GM12875 (cell line): ENCODE measurements at regions not wholly inside any gene's neighbourhood (a gene's known extent, or its start where the extent isn't known, plus 50 kb on each side); places are given as distances from the start of the nearest gene placed in this dataset.

Source experiments
- H3K4me3 ChIP-seq: one replicate; pipeline ENCODE4 v1.5.1; 2011; ENCODE audit warnings: low read depth, low read length, control low read depth
- TF ChIP-seq, protein P1 (sequence below): IDR thresholded peaks from 2 replicates; pipeline ENCODE4 v1.5.1; 2011; ENCODE audit warnings: low read depth, mild to moderate bottlenecking, control low read depth, inconsistent platforms, low read length, moderate library complexity, borderline replicate concordance; ENCODE audit not compliant: insufficient read depth

DNA sequence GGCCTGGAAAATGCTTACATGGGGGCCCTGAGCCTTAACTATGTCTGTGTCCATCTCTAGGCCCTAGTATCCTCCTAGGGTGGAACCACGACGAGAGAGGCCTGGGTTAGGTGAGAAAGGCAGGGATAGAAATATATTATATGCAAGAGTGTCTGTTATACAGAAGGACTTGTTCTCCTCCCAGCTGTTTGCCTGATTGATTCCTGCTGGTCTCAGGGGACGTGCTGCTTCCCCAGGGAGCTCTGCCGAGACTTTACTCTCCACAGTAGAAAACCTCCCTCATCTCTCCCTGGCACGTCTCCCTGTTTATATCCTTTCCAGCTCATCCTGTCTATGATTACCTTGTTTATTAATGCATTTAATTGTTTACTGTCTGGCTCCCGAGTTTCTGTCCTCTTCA lies 132.6 kb downstream of the MIAT start:
- no peak overlapping the region for H3K4me3 ChIP-seq
- TF ChIP-seq, protein P1, sequence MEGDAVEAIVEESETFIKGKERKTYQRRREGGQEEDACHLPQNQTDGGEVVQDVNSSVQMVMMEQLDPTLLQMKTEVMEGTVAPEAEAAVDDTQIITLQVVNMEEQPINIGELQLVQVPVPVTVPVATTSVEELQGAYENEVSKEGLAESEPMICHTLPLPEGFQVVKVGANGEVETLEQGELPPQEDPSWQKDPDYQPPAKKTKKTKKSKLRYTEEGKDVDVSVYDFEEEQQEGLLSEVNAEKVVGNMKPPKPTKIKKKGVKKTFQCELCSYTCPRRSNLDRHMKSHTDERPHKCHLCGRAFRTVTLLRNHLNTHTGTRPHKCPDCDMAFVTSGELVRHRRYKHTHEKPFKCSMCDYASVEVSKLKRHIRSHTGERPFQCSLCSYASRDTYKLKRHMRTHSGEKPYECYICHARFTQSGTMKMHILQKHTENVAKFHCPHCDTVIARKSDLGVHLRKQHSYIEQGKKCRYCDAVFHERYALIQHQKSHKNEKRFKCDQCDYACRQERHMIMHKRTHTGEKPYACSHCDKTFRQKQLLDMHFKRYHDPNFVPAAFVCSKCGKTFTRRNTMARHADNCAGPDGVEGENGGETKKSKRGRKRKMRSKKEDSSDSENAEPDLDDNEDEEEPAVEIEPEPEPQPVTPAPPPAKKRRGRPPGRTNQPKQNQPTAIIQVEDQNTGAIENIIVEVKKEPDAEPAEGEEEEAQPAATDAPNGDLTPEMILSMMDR = no peak

DNA sequence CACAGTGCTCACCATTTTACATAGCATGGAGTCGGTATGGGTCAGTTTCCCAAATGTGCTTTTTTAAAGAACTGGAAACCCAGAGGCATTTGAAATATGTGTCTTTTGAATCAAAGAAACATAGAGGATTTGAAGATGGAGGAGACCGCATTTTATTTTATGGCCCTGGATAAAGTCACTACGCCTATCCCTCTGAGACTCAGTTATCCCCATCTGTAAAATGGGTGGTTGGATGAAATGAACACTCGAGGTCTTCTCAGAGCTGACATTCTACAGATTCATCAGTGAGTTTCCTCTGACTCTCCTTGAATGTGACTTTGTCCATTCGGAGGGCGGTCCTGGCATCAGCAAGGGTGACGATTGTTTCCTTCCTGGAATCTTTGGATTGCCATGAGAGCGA lies 135.1 kb downstream of the MIAT start:
- H3K4me3 ChIP-seq = no peak overlapping the region
- TF ChIP-seq, protein P1 = no peak

DNA sequence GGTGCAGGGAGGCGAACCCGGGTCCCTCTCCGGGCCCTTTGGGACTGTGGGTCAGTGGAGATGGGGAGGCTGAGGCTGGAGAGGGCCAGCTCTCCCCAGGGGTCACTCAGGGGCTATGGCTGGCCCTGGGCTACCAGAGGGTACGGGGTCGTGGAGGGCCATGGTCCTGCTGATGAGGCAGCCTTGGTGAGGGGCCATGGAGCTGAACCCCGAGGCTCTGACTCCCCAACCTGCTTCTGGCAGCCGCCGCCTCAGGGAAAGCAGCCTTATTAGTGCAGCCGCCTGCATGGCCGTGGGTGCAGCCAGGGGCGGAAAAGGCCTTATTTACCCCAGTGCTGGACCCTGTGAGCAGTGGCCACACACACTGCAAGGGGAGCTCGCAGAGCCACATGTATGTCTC lies 139.4 kb downstream of the MIAT start:
- TF ChIP-seq, protein P1 = no peak
- H3K4me3 ChIP-seq = no peak overlapping the region

DNA sequence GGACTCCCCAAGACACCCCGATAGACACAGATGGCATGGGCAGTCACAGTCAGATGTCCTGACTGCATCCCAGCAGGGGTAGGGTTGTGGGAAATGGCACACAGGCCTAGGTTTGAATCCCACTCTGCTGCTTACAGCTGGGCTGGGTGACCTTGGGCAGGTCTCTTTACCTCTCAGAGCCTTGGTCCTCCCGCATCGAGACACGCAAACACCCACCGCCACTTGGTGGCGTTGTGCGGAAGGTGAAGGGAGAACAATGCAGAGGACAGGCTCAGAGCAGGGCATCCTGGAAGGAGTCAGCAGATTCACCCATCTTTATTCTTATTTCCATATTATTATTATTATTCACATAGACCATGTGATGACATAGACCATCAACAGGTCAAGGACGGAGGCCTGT lies 140.5 kb downstream of the MIAT start:
- TF ChIP-seq, protein P1 = no peak
- no peak overlapping the region for H3K4me3 ChIP-seq

DNA sequence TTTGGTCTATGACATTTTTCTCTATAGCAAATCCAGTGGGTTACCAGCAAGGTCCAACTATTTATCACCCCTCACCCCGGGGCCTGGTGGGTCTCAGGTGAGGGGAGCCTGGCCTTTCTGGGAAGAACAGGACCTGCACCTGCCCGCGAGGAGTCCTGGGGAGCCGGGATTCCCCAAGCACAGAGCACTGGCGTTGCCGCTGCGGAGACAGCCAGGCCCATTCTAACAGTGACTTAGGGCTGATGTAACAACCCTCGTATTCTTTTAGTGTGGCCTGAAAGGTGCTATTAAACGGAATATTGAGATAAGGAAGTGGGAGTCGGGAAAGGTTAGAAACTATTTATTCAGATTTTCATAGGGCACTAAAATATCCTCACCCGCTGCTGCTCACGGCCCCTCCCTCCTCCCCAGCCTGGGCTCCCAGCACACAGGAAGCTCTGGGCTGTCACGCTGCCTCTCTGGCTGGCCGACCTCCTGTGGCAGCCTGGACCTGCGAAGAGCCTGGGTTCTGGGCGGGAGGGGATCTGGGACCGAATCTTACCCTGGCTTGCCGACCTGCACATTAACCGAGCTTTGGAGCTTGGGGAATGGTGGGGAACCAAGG lies 141.2 kb downstream of the MIAT start:
- no peak overlapping the region for H3K4me3 ChIP-seq
- TF ChIP-seq, protein P1 = no peak

DNA sequence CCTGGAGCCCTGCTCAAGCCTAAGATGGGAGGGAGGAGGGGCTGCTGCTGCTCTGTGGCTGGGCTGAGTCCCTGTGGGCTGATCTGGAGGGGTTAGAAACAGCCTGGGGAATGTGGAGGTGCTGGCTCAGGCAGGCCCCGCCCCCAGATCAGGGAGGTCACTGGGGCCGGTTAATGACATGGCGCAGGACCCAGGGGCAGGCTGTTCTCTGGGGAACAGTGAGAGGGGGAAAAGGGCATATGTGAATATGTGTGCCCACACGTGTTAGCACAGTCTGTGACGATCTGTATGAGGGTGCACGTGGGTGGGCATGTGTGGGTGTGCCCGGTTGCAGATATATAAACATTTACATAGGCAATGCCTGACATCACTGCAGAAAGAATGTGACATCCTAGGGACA lies 143.5 kb downstream of the MIAT start:
- H3K4me3 ChIP-seq = no peak overlapping the region
- TF ChIP-seq, protein P1 = no peak

DNA sequence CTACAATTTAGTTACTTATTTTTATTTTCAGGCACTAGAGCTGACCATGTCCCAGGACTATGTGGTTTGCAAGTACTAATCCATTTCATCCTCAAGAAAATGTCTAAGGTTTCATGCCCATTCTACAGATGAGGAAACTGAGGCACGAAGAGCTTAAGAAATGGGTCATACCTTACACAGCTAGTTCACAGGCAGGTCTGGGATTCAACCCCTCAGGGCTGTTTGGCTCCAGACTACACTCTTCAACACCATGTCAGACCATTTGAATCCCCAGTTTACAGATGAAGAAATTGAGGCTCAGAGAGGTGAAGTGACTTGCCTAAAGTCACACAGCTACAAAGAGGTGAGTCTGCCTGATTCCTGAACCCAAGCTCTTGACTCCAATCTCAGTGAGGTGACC lies 144.1 kb downstream of the MIAT start:
- TF ChIP-seq, protein P1 = no peak
- H3K4me3 ChIP-seq = no peak overlapping the region
